T-helper 17 cell (primary cell): ENCODE measurements at regions not wholly inside any gene's neighbourhood (a gene's known extent, or its start where the extent isn't known, plus 50 kb on each side); places are given as distances from the start of the nearest gene placed in this dataset.

ENCODE experiments used
- ATAC-seq: fragments of 150-1000 bp; cut with Tn5 transposase; 2 replicates; pipeline ENCODE4 v1.10.0; 2021; ENCODE audit warnings: mild to moderate bottlenecking, moderate library complexity
- DNase-seq, 3 donors: peaks; one replicate each; pipeline versions ENCODE4 v3.0.0 to v3.0.0-alpha.2; 2020 to 2021
- H3K9me3 ChIP-seq: one replicate; pipeline ENCODE4 v1.7.0; 2013; ENCODE audit warnings: low read length, mild to moderate bottlenecking; ENCODE audit not compliant: control insufficient read depth, poor library complexity, severe bottlenecking
- H3K27ac Mint-ChIP-seq: one replicate; pipeline ENCODE4 v1.8.0; 2022; ENCODE audit warnings: mild to moderate bottlenecking, moderate library complexity, mixed read lengths
- H3K27me3 Mint-ChIP-seq: one replicate; pipeline ENCODE4 v1.8.0; 2022; ENCODE audit warnings: mixed read lengths
- H3K36me3 Mint-ChIP-seq: one replicate; pipeline ENCODE4 v1.8.0; 2022; ENCODE audit warnings: low read depth, mixed read lengths
- H3K4me1 Mint-ChIP-seq: one replicate; pipeline ENCODE4 v1.8.0; 2022; ENCODE audit warnings: mild to moderate bottlenecking, mixed read lengths
- H3K4me3 Mint-ChIP-seq: one replicate; pipeline ENCODE4 v1.8.0; 2022; ENCODE audit warnings: mild to moderate bottlenecking, moderate library complexity, mixed read lengths

GRCh38 chr1:106621853-106622252, 434.6 kb upstream of the PRMT6 start:
- DNase-seq (no peak), ATAC-seq (no peak)
- no peaks in the 10 kb centered on the region for H3K36me3 Mint-ChIP-seq
- H3K27me3 Mint-ChIP-seq = no peaks in the 10 kb centered on the region
- H3K4me1 Mint-ChIP-seq = no peaks in the 10 kb centered on the region
- no peaks in the 10 kb centered on the region for H3K9me3 ChIP-seq
- no peak overlapping the region for H3K27ac Mint-ChIP-seq
- H3K4me3 Mint-ChIP-seq = no peak overlapping the region

- no peaks in the 10 kb centered on the region for H3K9me3 ChIP-seq
- DNase-seq (no peak), ATAC-seq (no peak)
- H3K4me3 Mint-ChIP-seq = no peak overlapping the region
- H3K4me1 Mint-ChIP-seq = no peaks in the 10 kb centered on the region
- no peak overlapping the region for H3K27ac Mint-ChIP-seq
- no peaks in the 10 kb centered on the region for H3K27me3 Mint-ChIP-seq
- H3K36me3 Mint-ChIP-seq = no peaks in the 10 kb centered on the region
These were observed 418.9 kb upstream of the PRMT6 start for GRCh38 chr1:106637566-106637965.

- no peak for DNase-seq
- Mint-ChIP-seq H3K27me3 (no peaks in the 10 kb centered on the region), H3K4me1 (no peaks in the 10 kb centered on the region), H3K27ac (no peak overlapping the region), H3K4me3 (no peak overlapping the region), H3K36me3 (no peaks in the 10 kb centered on the region)
- no peaks in the 10 kb centered on the region for H3K9me3 ChIP-seq
- ATAC-seq = no peak
These were observed 410.2 kb upstream of the PRMT6 start for GRCh38 chr1:106646261-106646784.

GRCh38 chr1:106646816-106647215, 409.7 kb upstream of the PRMT6 start:
- Mint-ChIP-seq H3K4me1 (no peaks in the 10 kb centered on the region), H3K4me3 (no peak overlapping the region), H3K27me3 (no peaks in the 10 kb centered on the region), H3K36me3 (no peaks in the 10 kb centered on the region), H3K27ac (no peak overlapping the region)
- ATAC-seq = no peak
- no peak for DNase-seq
- no peaks in the 10 kb centered on the region for H3K9me3 ChIP-seq

GRCh38 chr1:106651028-106651762, 405.3 kb upstream of the PRMT6 start:
- Mint-ChIP-seq H3K4me3 (no peak overlapping the region), H3K4me1 (no peaks in the 10 kb centered on the region), H3K27me3 (no peaks in the 10 kb centered on the region), H3K36me3 (no peaks in the 10 kb centered on the region), H3K27ac (no peak overlapping the region)
- DNase-seq (no peak), ATAC-seq (no peak)
- H3K9me3 ChIP-seq = no peaks in the 10 kb centered on the region

- ATAC-seq (no peak), DNase-seq (no peak)
- H3K27ac Mint-ChIP-seq = no peak overlapping the region
- no peaks in the 10 kb centered on the region for H3K9me3 ChIP-seq
- H3K4me1 Mint-ChIP-seq = no peaks in the 10 kb centered on the region
- H3K27me3 Mint-ChIP-seq = no peaks in the 10 kb centered on the region
- no peak overlapping the region for H3K4me3 Mint-ChIP-seq
- H3K36me3 Mint-ChIP-seq = no peaks in the 10 kb centered on the region
These were observed 396.8 kb upstream of the PRMT6 start for GRCh38 chr1:106659490-106660244.

- Mint-ChIP-seq H3K27ac (no peak overlapping the region), H3K4me1 (no peaks in the 10 kb centered on the region), H3K4me3 (no peak overlapping the region), H3K36me3 (no peaks in the 10 kb centered on the region), H3K27me3 (no peaks in the 10 kb centered on the region)
- peaks cover 2% of the 10 kb centered on the region for H3K9me3 ChIP-seq
- DNase-seq (no peak), ATAC-seq (no peak)
These were observed 380.9 kb upstream of the PRMT6 start for GRCh38 chr1:106675558-106675957.

- Mint-ChIP-seq H3K27me3 (no peaks in the 10 kb centered on the region), H3K4me3 (no peak overlapping the region), H3K36me3 (no peaks in the 10 kb centered on the region), H3K4me1 (no peaks in the 10 kb centered on the region), H3K27ac (no peak overlapping the region)
- no peak for ATAC-seq
- H3K9me3 ChIP-seq = peaks cover 2% of the 10 kb centered on the region
- no peak for DNase-seq
These were observed 380.5 kb upstream of the PRMT6 start for GRCh38 chr1:106676021-106676420.

GRCh38 chr1:106677181-106677580, 379.3 kb upstream of the PRMT6 start:
- peaks cover 2% of the 10 kb centered on the region for H3K9me3 ChIP-seq
- Mint-ChIP-seq H3K27ac (no peak overlapping the region), H3K27me3 (no peaks in the 10 kb centered on the region), H3K4me1 (no peaks in the 10 kb centered on the region), H3K4me3 (no peak overlapping the region), H3K36me3 (no peaks in the 10 kb centered on the region)
- ATAC-seq (no peak), DNase-seq (no peak)

- no peaks in the 10 kb centered on the region for H3K4me1 Mint-ChIP-seq
These were observed 378.8 kb upstream of the PRMT6 start for GRCh38 chr1:106677721-106678120.

GRCh38 chr1:106678279-106679050, 378.0 kb upstream of the PRMT6 start:
- no peak for ATAC-seq
- Mint-ChIP-seq H3K4me1 (no peaks in the 10 kb centered on the region), H3K27ac (no peak overlapping the region), H3K27me3 (no peaks in the 10 kb centered on the region), H3K4me3 (no peak overlapping the region), H3K36me3 (no peaks in the 10 kb centered on the region)
- H3K9me3 ChIP-seq = no peaks in the 10 kb centered on the region
- DNase-seq = no peak

More at GRCh38 chr1:106677721-106678120, 378.8 kb upstream of the PRMT6 start:
- ATAC-seq = no peak
- H3K27me3 Mint-ChIP-seq = no peaks in the 10 kb centered on the region
- no peak for DNase-seq
- no peak overlapping the region for H3K27ac Mint-ChIP-seq
- H3K4me3 Mint-ChIP-seq = no peak overlapping the region
- H3K36me3 Mint-ChIP-seq = no peaks in the 10 kb centered on the region
- no peaks in the 10 kb centered on the region for H3K9me3 ChIP-seq

- H3K9me3 ChIP-seq = no peaks in the 10 kb centered on the region
- no peaks in the 10 kb centered on the region for H3K36me3 Mint-ChIP-seq
- H3K4me1 Mint-ChIP-seq = no peaks in the 10 kb centered on the region
- H3K27me3 Mint-ChIP-seq = no peaks in the 10 kb centered on the region
- ATAC-seq = no peak
- no peak overlapping the region for H3K27ac Mint-ChIP-seq
- no peak overlapping the region for H3K4me3 Mint-ChIP-seq
- DNase-seq = no peak
These were observed 376.3 kb upstream of the PRMT6 start for GRCh38 chr1:106680216-106680615.

GRCh38 chr1:106680776-106681344, 375.6 kb upstream of the PRMT6 start:
- H3K4me1 Mint-ChIP-seq = no peaks in the 10 kb centered on the region
- no peak overlapping the region for H3K4me3 Mint-ChIP-seq
- H3K27me3 Mint-ChIP-seq = no peaks in the 10 kb centered on the region
- no peak for ATAC-seq
- DNase-seq = no peak
- no peaks in the 10 kb centered on the region for H3K36me3 Mint-ChIP-seq
- no peak overlapping the region for H3K27ac Mint-ChIP-seq
- H3K9me3 ChIP-seq = no peaks in the 10 kb centered on the region
